ENCODE measurements at regions not wholly inside any gene's neighbourhood (a gene's known extent, or its start where the extent isn't known, plus 50 kb on each side); places are given as distances from the start of the nearest gene placed in this dataset.

- WGBS (ENCODE audit: insufficient coverage, low coverage, low lambda C conversion rate, missing lambda C conversion rate), result 84% methylated on average over 6 of the region's 14 CpGs
- H3K36me3 ChIP-seq, result no peaks in the 10 kb centered on the region
- H3K27me3 ChIP-seq, result no peaks in the 10 kb centered on the region
- peak in 1 of 3 donors; percentile 31 for DNase-seq
- ATAC-seq, result no peak
- no peak overlapping the region for H3K27ac ChIP-seq
- H3K9me3 ChIP-seq, result no peaks in the 10 kb centered on the region
- TF ChIP-seq CTCF (IDR thresholded peaks at IDR 0.05) (no peak), POLR2A (IDR thresholded peaks at IDR 0.05) (no peak)
- H3K4me1 ChIP-seq, result peaks cover 0 to 9% (median 3%) of the 10 kb centered on the region in 4 donors
- no peak overlapping the region for H3K4me3 ChIP-seq
- intact Hi-C loops (cut with DNase I), result no loop called here
Observed at GRCh38 chr2:240227538-240228428, 87.3 kb upstream of the OTOS start.

- ATAC-seq, result no peak
- Histone ChIP-seq H3K36me3 (no peaks in the 10 kb centered on the region), H3K4me3 (no peak overlapping the region), H3K27ac (no peak overlapping the region), H3K9me3 (no peaks in the 10 kb centered on the region), H3K27me3 (no peaks in the 10 kb centered on the region), H3K4me1 (peaks cover 0 to 10% (median 3%) of the 10 kb centered on the region in 4 donors)
- TF ChIP-seq POLR2A (IDR thresholded peaks at IDR 0.05) (no peak), CTCF (IDR thresholded peaks at IDR 0.05) (no peak)
- intact Hi-C loops (cut with DNase I), result no loop called here
- no peak for DNase-seq
- WGBS (ENCODE audit: insufficient coverage, low coverage, low lambda C conversion rate, missing lambda C conversion rate), result 22% methylated on average over 1 of the region's 1 CpG
Observed at GRCh38 chr2:240229005-240229404, 88.5 kb upstream of the OTOS start.

- peaks cover 0 to 14% (median 3%) of the 10 kb centered on the region in 4 donors for H3K4me1 ChIP-seq
- intact Hi-C loops (cut with DNase I), result loop anchor here in 1 of 2 donors (5.0 kb wide), 1 partner anchor 213 kb away; no protein-coding TSS in a partner anchor
- TF ChIP-seq POLR2A (IDR thresholded peaks at IDR 0.05) (no peak), CTCF (IDR thresholded peaks at IDR 0.05) (no peak)
- H3K27ac ChIP-seq, result no peak overlapping the region
- WGBS (ENCODE audit: insufficient coverage, low coverage, low lambda C conversion rate, missing lambda C conversion rate), result 50% methylated on average over 5 of the region's 5 CpGs
- no peaks in the 10 kb centered on the region for H3K9me3 ChIP-seq
- H3K27me3 ChIP-seq, result no peaks in the 10 kb centered on the region
- H3K36me3 ChIP-seq, result no peaks in the 10 kb centered on the region
- ATAC-seq, result no peak
- peak in 1 of 3 donors; percentile 11 for DNase-seq
- H3K4me3 ChIP-seq, result no peak overlapping the region
Observed at GRCh38 chr2:240229603-240230235, 89.3 kb upstream of the OTOS start.

GRCh38 chr2:240230291-240230931 is 90.0 kb upstream of the OTOS start:
- no peaks in the 10 kb centered on the region for H3K27me3 ChIP-seq
- no peaks in the 10 kb centered on the region for H3K9me3 ChIP-seq
- peaks cover 0 to 14% (median 3%) of the 10 kb centered on the region in 4 donors for H3K4me1 ChIP-seq
- H3K4me3 ChIP-seq, result no peak overlapping the region
- no peak for ATAC-seq
- DNase-seq, result peak in 1 of 3 donors; percentile 32
- no peak overlapping the region for H3K27ac ChIP-seq
- TF ChIP-seq POLR2A (IDR thresholded peaks at IDR 0.05) (no peak), CTCF (IDR thresholded peaks at IDR 0.05) (no peak)
- 65% methylated on average over 7 of the region's 9 CpGs for WGBS (ENCODE audit: insufficient coverage, low coverage, low lambda C conversion rate, missing lambda C conversion rate)
- intact Hi-C loops (cut with DNase I), result loop anchor here in 1 of 2 donors (5.0 kb wide), 1 partner anchor 212 kb away; no protein-coding TSS in a partner anchor
- no peaks in the 10 kb centered on the region for H3K36me3 ChIP-seq

Data from right lobe of liver (tissue), 6 donors.